ENCODE measurements at regions not wholly inside any gene's neighbourhood (a gene's known extent, or its start where the extent isn't known, plus 50 kb on each side); places are given as distances from the start of the nearest gene placed in this dataset.

DNA sequence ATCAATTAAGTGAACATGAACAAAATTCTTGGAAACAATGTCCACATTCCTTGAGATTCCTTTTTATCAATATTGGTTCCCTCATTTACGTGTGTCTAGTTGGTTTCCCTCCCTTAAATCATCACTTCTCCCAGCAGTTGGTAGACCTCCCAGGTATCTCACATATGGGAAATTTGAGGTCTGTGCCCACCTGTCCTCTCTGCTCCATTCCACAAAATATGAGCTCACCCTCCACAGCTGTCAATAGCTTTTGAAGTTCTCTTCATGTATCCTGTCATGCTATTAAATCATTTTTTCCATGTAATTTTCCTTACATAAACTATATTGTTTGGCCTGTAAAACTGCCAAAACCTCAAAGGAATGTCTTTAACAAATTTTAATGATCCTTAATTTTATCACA, 992.2 kb upstream of the ACVR2A start:
- Histone ChIP-seq H3K36me3 (ENCODE audit: insufficient read depth, low read length) (no peaks in the 10 kb centered on the region), H2AFZ (ENCODE audit: low read length, unreplicated experiment) (no peak overlapping the region), H3K79me2 (ENCODE audit: control insufficient read depth, insufficient read depth, low read length, unreplicated experiment) (no peaks in the 10 kb centered on the region), H3K27me3 (ENCODE audit: insufficient read depth, low read length) (no peaks in the 10 kb centered on the region), H3K27ac (ENCODE audit: low read depth, low read length) (no peak overlapping the region), H3K4me1 (ENCODE audit: control insufficient read depth, insufficient read depth, low read length, unreplicated experiment) (peaks cover 21% of the 10 kb centered on the region), H3K4me3 (ENCODE audit: low read depth, low read length) (no peak overlapping the region)

GRCh38 chr2:146850746-146851145, 994.1 kb upstream of the ACVR2A start:
- no peak overlapping the region for H3K4me3 ChIP-seq (ENCODE audit: low read depth, low read length)
- no peaks in the 10 kb centered on the region for H3K27me3 ChIP-seq (ENCODE audit: insufficient read depth, low read length)
- H3K4me1 ChIP-seq (ENCODE audit: control insufficient read depth, insufficient read depth, low read length, unreplicated experiment), result peaks cover 22% of the 10 kb centered on the region
- no peak overlapping the region for H3K27ac ChIP-seq (ENCODE audit: low read depth, low read length)
- H3K36me3 ChIP-seq (ENCODE audit: insufficient read depth, low read length), result no peaks in the 10 kb centered on the region
- H2AFZ ChIP-seq (ENCODE audit: low read length, unreplicated experiment), result no peak overlapping the region
- H3K79me2 ChIP-seq (ENCODE audit: control insufficient read depth, insufficient read depth, low read length, unreplicated experiment), result no peaks in the 10 kb centered on the region

DNA sequence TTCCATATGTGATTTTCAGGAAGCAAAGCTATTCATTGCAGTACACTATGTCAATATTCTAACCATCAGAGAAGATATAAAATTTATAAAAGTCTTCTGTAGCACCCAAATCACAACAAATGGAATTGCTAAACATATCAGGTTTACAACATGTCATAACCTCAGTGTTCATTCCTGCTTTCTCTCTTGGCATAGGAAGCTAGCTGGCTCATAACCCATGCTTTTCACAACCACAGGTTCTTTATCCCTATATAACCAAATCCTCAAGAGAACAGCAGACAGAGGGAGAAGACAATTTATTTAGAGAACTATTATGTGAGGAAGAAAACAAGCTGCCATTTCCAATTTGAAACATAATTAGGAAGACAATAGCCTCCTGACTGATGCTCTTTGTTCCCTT, 997.0 kb upstream of the ACVR2A start:
- Histone ChIP-seq H3K4me1 (ENCODE audit: control insufficient read depth, insufficient read depth, low read length, unreplicated experiment) (peaks cover 22% of the 10 kb centered on the region), H2AFZ (ENCODE audit: low read length, unreplicated experiment) (no peak overlapping the region), H3K79me2 (ENCODE audit: control insufficient read depth, insufficient read depth, low read length, unreplicated experiment) (no peaks in the 10 kb centered on the region), H3K27ac (ENCODE audit: low read depth, low read length) (no peak overlapping the region), H3K4me3 (ENCODE audit: low read depth, low read length) (no peak overlapping the region), H3K27me3 (ENCODE audit: insufficient read depth, low read length) (no peaks in the 10 kb centered on the region), H3K36me3 (ENCODE audit: insufficient read depth, low read length) (no peaks in the 10 kb centered on the region)

GRCh38 chr2:146844226-146844990, 1000.4 kb upstream of the ACVR2A start:
- Histone ChIP-seq H2AFZ (ENCODE audit: low read length, unreplicated experiment) (no peak overlapping the region), H3K27me3 (ENCODE audit: insufficient read depth, low read length) (no peaks in the 10 kb centered on the region), H3K27ac (ENCODE audit: low read depth, low read length) (peak overlapping the region; percentile 83), H3K4me1 (ENCODE audit: control insufficient read depth, insufficient read depth, low read length, unreplicated experiment) (peaks cover 25% of the 10 kb centered on the region), H3K79me2 (ENCODE audit: control insufficient read depth, insufficient read depth, low read length, unreplicated experiment) (no peaks in the 10 kb centered on the region), H3K36me3 (ENCODE audit: insufficient read depth, low read length) (no peaks in the 10 kb centered on the region), H3K4me3 (ENCODE audit: low read depth, low read length) (peak overlapping the region; percentile 37)

DNA sequence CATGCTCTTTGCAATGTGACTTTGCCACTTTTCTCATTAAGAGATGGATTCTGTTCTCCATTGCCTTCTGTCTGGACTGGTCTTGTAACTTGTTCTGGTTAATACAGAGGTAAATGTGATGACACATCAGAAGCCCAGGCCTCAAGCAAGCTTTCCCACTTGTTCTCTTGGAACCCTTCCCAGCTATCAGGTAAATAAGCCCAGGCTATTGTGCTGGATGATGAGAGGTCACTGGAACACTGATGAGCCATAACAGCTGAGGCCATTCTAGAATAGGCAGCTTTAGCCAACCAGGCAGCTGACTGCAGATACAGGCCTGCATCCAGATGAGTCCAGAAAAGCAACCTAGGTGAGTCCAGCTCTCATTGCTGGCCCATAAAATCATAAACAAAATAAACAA, 1007.0 kb upstream of the ACVR2A start:
- Histone ChIP-seq H3K36me3 (ENCODE audit: insufficient read depth, low read length) (no peaks in the 10 kb centered on the region), H3K4me1 (ENCODE audit: control insufficient read depth, insufficient read depth, low read length, unreplicated experiment) (peaks cover 3% of the 10 kb centered on the region), H2AFZ (ENCODE audit: low read length, unreplicated experiment) (no peak overlapping the region), H3K27me3 (ENCODE audit: insufficient read depth, low read length) (no peaks in the 10 kb centered on the region), H3K27ac (ENCODE audit: low read depth, low read length) (no peak overlapping the region), H3K79me2 (ENCODE audit: control insufficient read depth, insufficient read depth, low read length, unreplicated experiment) (no peaks in the 10 kb centered on the region), H3K4me3 (ENCODE audit: low read depth, low read length) (no peak overlapping the region)

DNA sequence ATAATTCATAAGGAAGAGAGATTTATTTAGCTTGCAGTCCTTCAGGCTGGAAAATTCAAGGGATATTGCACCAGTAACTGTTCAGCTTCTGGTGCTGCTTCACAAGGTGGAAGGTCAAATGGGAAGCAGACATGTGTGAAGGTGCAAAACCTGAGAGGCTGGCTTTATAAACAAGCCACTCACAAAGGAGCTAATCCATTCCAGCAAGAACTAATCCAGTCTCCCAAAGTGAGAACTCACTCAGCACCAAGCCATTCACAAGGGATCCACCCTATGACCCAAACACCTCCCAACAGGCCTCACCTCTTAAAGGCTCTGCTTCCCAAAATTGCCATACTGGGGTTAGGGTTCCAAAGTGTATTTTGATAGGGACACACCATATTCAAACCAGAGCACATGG, 1018.4 kb upstream of the ACVR2A start:
- Histone ChIP-seq H3K27ac (ENCODE audit: low read depth, low read length) (no peak overlapping the region), H3K27me3 (ENCODE audit: insufficient read depth, low read length) (no peaks in the 10 kb centered on the region)

GRCh38 chr2:146821836-146822316, 1023.0 kb upstream of the ACVR2A start:
- Histone ChIP-seq H3K27ac (ENCODE audit: low read depth, low read length) (peak overlapping the region; percentile 65), H3K4me1 (ENCODE audit: control insufficient read depth, insufficient read depth, low read length, unreplicated experiment) (peaks cover 37% of the 10 kb centered on the region), H3K27me3 (ENCODE audit: insufficient read depth, low read length) (no peaks in the 10 kb centered on the region), H3K36me3 (ENCODE audit: insufficient read depth, low read length) (no peaks in the 10 kb centered on the region), H3K79me2 (ENCODE audit: control insufficient read depth, insufficient read depth, low read length, unreplicated experiment) (no peaks in the 10 kb centered on the region), H2AFZ (ENCODE audit: low read length, unreplicated experiment) (peak overlapping the region; percentile 73), H3K4me3 (ENCODE audit: low read depth, low read length) (peak overlapping the region; percentile 34)

More for the DNA sequence above, 1018.4 kb upstream of the ACVR2A start:
- Histone ChIP-seq H3K4me3 (ENCODE audit: low read depth, low read length) (no peak overlapping the region), H3K36me3 (ENCODE audit: insufficient read depth, low read length) (no peaks in the 10 kb centered on the region), H3K79me2 (ENCODE audit: control insufficient read depth, insufficient read depth, low read length, unreplicated experiment) (no peaks in the 10 kb centered on the region), H2AFZ (ENCODE audit: low read length, unreplicated experiment) (no peak overlapping the region), H3K4me1 (ENCODE audit: control insufficient read depth, insufficient read depth, low read length, unreplicated experiment) (peaks cover 13% of the 10 kb centered on the region)

GRCh38 chr2:146820672-146821071, 1024.2 kb upstream of the ACVR2A start:
- Histone ChIP-seq H3K4me3 (ENCODE audit: low read depth, low read length) (0 out of 2 replicates have a peak overlapping the region, but pooled peaks have one; percentile 16), H3K27me3 (ENCODE audit: insufficient read depth, low read length) (no peaks in the 10 kb centered on the region), H3K4me1 (ENCODE audit: control insufficient read depth, insufficient read depth, low read length, unreplicated experiment) (peaks cover 41% of the 10 kb centered on the region), H3K79me2 (ENCODE audit: control insufficient read depth, insufficient read depth, low read length, unreplicated experiment) (no peaks in the 10 kb centered on the region), H2AFZ (ENCODE audit: low read length, unreplicated experiment) (peak overlapping the region; percentile 14), H3K36me3 (ENCODE audit: insufficient read depth, low read length) (no peaks in the 10 kb centered on the region), H3K27ac (ENCODE audit: low read depth, low read length) (peak overlapping the region; percentile 65)

DNA sequence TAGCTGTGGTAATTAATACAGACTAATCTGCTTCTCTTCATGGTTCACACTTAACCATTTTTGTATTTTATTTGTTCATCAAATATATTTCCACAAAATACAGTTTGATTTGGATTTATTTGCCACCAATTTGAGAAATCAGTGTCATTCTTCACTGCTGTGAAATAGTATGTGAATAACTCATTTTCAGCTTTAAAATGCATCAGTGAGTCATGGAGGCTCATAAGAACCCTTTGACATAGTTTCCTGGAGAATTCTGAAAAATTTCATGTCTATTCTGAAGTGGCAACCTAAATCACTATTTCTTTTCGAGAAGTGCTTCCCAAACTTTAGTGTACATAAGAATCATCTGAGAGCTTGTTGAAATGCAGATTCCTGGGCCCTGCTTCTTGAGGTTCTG, 1026.7 kb upstream of the ACVR2A start:
- peak overlapping the region; percentile 67 for H3K27ac ChIP-seq (ENCODE audit: low read depth, low read length)
- H3K4me3 ChIP-seq (ENCODE audit: low read depth, low read length), result peak overlapping the region; percentile 30; the same call in 1 of the 2 replicates
- no peaks in the 10 kb centered on the region for H3K36me3 ChIP-seq (ENCODE audit: insufficient read depth, low read length)
- H2AFZ ChIP-seq (ENCODE audit: low read length, unreplicated experiment), result peak overlapping the region; percentile 94
- peaks cover 43% of the 10 kb centered on the region for H3K4me1 ChIP-seq (ENCODE audit: control insufficient read depth, insufficient read depth, low read length, unreplicated experiment)
- H3K27me3 ChIP-seq (ENCODE audit: insufficient read depth, low read length), result no peaks in the 10 kb centered on the region
- no peaks in the 10 kb centered on the region for H3K79me2 ChIP-seq (ENCODE audit: control insufficient read depth, insufficient read depth, low read length, unreplicated experiment)

- Histone ChIP-seq H3K79me2 (ENCODE audit: control insufficient read depth, insufficient read depth, low read length, unreplicated experiment) (no peaks in the 10 kb centered on the region), H2AFZ (ENCODE audit: low read length, unreplicated experiment) (peak overlapping the region; percentile 94), H3K36me3 (ENCODE audit: insufficient read depth, low read length) (no peaks in the 10 kb centered on the region), H3K4me1 (ENCODE audit: control insufficient read depth, insufficient read depth, low read length, unreplicated experiment) (peaks cover 41% of the 10 kb centered on the region), H3K4me3 (ENCODE audit: low read depth, low read length) (peak overlapping the region; percentile 30; the same call in 1 of the 2 replicates), H3K27me3 (ENCODE audit: insufficient read depth, low read length) (no peaks in the 10 kb centered on the region), H3K27ac (ENCODE audit: low read depth, low read length) (peak overlapping the region; percentile 67)
These were observed 1027.2 kb upstream of the ACVR2A start for GRCh38 chr2:146817613-146818012.

GRCh38 chr2:146814971-146815370, 1029.9 kb upstream of the ACVR2A start:
- Histone ChIP-seq H3K4me3 (ENCODE audit: low read depth, low read length) (no peak overlapping the region), H3K27me3 (ENCODE audit: insufficient read depth, low read length) (no peaks in the 10 kb centered on the region), H3K36me3 (ENCODE audit: insufficient read depth, low read length) (no peaks in the 10 kb centered on the region), H2AFZ (ENCODE audit: low read length, unreplicated experiment) (no peak overlapping the region), H3K27ac (ENCODE audit: low read depth, low read length) (no peak overlapping the region), H3K79me2 (ENCODE audit: control insufficient read depth, insufficient read depth, low read length, unreplicated experiment) (no peaks in the 10 kb centered on the region), H3K4me1 (ENCODE audit: control insufficient read depth, insufficient read depth, low read length, unreplicated experiment) (peaks cover 23% of the 10 kb centered on the region)
